Lower lobe of right lung (tissue), 2 donors: ENCODE measurements at regions not wholly inside any gene's neighbourhood (a gene's known extent, or its start where the extent isn't known, plus 50 kb on each side); places are given as distances from the start of the nearest gene placed in this dataset.
"Not testable (repeated sequence)": the region's sequence is repeated elsewhere in the genome, so short reads cannot be mapped to it uniquely, and the experiment has no call there.

ENCODE experiments used
- ATAC-seq, 2 donors: fragments of 200-7000 bp; cut with Tn5 transposase; one replicate each; pipeline ENCODE4 v1.9.1; 2020 to 2022; ENCODE audit warnings: mild to moderate bottlenecking in 2 of 2, moderate library complexity in 2 of 2
- DNase-seq: peaks from one replicate; pipeline ENCODE4 v3.0.0-alpha.2; 2020
- H3K27ac ChIP-seq: fragments of 200-600 bp; one replicate; pipeline ENCODE4 v1.8.0; 2022
- H3K27me3 ChIP-seq: fragments of 200-600 bp; one replicate; pipeline ENCODE4 v1.8.0; 2022; ENCODE audit warnings: low read depth
- H3K36me3 ChIP-seq: fragments of 200-600 bp; one replicate; pipeline ENCODE4 v1.8.0; 2022; ENCODE audit warnings: mild to moderate bottlenecking
- H3K4me1 ChIP-seq: fragments of 200-600 bp; one replicate; pipeline ENCODE4 v1.8.0; 2022
- H3K4me3 ChIP-seq: fragments of 200-600 bp; one replicate; pipeline ENCODE4 v1.8.0; 2022; ENCODE audit warnings: mild to moderate bottlenecking
- H3K9me3 ChIP-seq: fragments of 200-600 bp; one replicate; pipeline ENCODE4 v1.8.0; 2022
- intact Hi-C: fragments of 100-400 bp; cut with DNase I; formaldehyde crosslinking; loops from one replicate; pipeline ENCODE4 v1.11.0; 2022
- TF ChIP-seq, protein P1 (sequence below): fragments of 200-600 bp; IDR thresholded peaks from one replicate; pipeline ENCODE4 v1.8.0; 2022; ENCODE audit warnings: antibody characterized with exemption, mild to moderate bottlenecking
- donor health status: DM: no; HTN: yes; CAD: no; lungs with severe emphysema.

DNA sequence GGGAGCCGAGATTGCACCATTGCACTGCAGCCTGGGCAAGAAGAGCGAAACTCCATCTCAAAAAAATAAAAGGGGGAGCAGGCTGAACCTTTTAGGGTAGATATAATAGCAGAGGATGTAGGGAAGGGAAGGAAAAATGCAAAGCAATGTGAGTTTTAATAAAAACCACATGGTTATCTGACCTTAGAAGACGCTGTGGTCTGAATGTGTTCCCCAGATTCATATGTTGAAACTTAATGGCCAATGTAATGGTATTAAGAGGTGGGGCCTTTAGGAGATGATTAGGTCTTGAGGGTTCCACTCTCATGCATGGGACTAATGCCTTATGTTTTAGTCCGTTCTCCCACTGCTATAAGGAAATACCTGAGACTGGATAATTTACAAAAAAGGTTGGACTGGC, 114.1 kb upstream of the STX18 start:
- TF ChIP-seq, protein P1, sequence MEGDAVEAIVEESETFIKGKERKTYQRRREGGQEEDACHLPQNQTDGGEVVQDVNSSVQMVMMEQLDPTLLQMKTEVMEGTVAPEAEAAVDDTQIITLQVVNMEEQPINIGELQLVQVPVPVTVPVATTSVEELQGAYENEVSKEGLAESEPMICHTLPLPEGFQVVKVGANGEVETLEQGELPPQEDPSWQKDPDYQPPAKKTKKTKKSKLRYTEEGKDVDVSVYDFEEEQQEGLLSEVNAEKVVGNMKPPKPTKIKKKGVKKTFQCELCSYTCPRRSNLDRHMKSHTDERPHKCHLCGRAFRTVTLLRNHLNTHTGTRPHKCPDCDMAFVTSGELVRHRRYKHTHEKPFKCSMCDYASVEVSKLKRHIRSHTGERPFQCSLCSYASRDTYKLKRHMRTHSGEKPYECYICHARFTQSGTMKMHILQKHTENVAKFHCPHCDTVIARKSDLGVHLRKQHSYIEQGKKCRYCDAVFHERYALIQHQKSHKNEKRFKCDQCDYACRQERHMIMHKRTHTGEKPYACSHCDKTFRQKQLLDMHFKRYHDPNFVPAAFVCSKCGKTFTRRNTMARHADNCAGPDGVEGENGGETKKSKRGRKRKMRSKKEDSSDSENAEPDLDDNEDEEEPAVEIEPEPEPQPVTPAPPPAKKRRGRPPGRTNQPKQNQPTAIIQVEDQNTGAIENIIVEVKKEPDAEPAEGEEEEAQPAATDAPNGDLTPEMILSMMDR: no peak
- H3K36me3 ChIP-seq: no peaks in the 10 kb centered on the region
- intact Hi-C loops: no loop called here
- no peak overlapping the region for H3K4me3 ChIP-seq
- no peaks in the 10 kb centered on the region for H3K4me1 ChIP-seq
- no peak overlapping the region for H3K27ac ChIP-seq
- no peak for ATAC-seq
- DNase-seq: no peak
- no peaks in the 10 kb centered on the region for H3K27me3 ChIP-seq
- no peaks in the 10 kb centered on the region for H3K9me3 ChIP-seq

DNA sequence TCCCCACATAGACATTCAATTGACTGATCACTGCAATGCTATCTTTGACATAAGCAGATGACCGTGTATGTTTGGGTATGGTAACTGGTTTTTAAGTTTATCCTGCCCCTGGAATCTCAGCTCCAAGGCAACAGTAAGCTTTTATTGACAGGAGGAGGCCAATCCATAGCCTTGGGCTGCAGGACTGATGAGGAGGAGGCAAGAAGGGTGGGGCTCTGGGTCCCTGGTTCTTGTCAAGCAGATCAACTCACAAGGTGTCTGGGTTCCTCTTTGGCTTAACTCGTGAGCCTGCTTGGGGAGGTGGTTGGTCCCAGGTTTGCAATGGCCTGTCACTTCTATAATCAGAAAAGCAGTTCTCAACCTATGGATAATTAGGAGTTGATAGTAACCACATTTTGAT, 113.2 kb upstream of the STX18 start:
- Histone ChIP-seq H3K4me1 (no peaks in the 10 kb centered on the region), H3K27me3 (no peaks in the 10 kb centered on the region), H3K4me3 (no peak overlapping the region), H3K36me3 (no peaks in the 10 kb centered on the region), H3K27ac (no peak overlapping the region), H3K9me3 (no peaks in the 10 kb centered on the region)
- TF ChIP-seq, protein P1: no peak
- intact Hi-C loops: no loop called here
- DNase-seq (no peak), ATAC-seq (no peak)

DNA sequence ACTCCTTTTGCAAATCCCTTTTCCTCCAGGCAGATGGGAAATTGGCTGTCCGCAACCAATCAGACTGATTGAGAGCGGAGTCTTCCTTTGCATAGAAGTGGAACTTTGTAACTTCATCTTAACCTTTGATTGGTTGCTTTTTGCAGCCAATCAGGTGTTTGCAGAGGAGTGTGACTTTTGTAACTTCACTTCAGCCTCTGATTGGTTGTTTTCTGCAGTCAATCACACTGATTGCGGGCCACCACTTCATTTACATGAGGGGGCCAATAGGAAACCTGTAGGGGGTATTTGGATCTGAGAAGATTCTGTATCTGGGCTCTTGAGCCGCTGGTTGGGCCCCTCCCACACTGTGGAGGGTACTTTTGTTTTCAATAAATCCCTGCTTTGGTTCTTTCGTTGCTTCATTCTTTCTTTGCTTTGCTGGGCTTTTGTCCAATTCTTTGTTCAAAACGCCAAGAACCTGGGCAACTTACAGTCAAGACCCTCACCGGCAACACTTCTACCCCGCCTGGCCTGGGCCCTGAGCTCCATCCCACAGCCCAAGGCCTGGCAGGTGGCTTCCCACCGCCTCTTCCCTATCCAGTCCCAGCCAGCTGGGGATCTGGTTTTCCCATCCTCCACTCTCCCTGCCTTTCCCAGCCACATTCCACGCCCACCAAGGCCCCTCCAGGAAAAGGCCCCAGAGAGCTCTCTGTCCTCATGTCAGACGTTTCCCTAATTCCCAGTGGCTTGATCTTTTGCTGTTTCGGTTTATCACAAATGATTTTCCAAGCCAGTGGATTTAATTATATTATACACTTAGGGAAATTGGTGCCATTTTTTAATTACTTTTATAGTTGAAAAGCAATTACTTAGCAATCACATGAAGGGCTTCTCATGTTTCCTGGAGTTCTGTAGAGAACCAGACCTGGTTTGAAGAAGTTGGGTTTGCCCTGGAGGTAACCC, 110.2 kb upstream of the STX18 start:
- Histone ChIP-seq H3K27ac (no peak overlapping the region), H3K9me3 (no peaks in the 10 kb centered on the region), H3K4me1 (no peaks in the 10 kb centered on the region), H3K27me3 (no peaks in the 10 kb centered on the region), H3K4me3 (no peak overlapping the region), H3K36me3 (no peaks in the 10 kb centered on the region)
- TF ChIP-seq, protein P1: no peak
- DNase-seq (no peak), ATAC-seq (no peak)
- intact Hi-C loops: no loop called here

DNA sequence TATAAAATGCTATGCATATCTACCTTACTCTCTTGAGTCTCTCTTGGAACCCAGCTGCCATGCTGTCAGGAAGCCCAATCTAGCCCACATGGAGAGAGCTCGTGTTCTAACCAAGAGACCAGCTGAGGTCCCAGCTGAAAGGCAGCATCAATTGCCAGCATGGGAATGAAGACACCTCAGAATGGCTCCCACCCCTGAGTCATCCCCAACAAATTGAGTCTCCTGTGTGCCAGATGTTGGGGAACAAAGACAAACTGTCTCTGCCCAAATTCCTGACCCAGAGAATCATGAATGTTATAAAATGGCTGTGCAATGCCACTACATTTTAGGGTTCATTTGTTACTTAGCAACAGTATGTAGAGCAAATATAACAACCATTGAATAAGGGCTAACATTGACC, 105.2 kb upstream of the STX18 start:
- intact Hi-C loops: no loop called here
- Histone ChIP-seq H3K27ac (no peak overlapping the region), H3K4me3 (no peak overlapping the region), H3K27me3 (no peaks in the 10 kb centered on the region), H3K36me3 (no peaks in the 10 kb centered on the region), H3K9me3 (no peaks in the 10 kb centered on the region), H3K4me1 (no peaks in the 10 kb centered on the region)
- TF ChIP-seq, protein P1: no peak
- ATAC-seq: no peak
- DNase-seq: no peak

DNA sequence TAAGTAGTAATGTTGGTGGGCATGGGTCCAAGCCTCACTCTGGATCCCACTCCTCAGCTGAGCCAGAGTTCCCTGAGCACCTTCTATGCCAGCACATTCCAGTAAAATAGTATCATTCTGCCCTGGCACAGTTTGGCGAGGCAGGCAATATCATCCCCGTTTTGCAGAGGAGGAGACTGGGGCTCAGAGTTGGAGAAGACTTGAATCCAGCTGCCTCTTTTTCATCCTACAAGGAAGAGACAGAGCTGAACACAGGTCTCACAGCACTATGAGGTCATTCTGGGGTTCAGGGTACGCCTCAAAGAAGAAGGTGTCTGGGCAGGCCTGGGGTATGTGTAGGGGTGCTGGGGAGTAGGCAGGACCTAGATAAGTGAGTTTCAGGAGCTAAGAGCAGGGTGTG, 103.9 kb upstream of the STX18 start:
- no peaks in the 10 kb centered on the region for H3K36me3 ChIP-seq
- no peaks in the 10 kb centered on the region for H3K9me3 ChIP-seq
- H3K27me3 ChIP-seq: no peaks in the 10 kb centered on the region
- intact Hi-C loops: no loop called here
- TF ChIP-seq, protein P1: no peak
- no peak overlapping the region for H3K27ac ChIP-seq
- H3K4me1 ChIP-seq: no peaks in the 10 kb centered on the region
- ATAC-seq: no peak
- no peak for DNase-seq
- H3K4me3 ChIP-seq: no peak overlapping the region

DNA sequence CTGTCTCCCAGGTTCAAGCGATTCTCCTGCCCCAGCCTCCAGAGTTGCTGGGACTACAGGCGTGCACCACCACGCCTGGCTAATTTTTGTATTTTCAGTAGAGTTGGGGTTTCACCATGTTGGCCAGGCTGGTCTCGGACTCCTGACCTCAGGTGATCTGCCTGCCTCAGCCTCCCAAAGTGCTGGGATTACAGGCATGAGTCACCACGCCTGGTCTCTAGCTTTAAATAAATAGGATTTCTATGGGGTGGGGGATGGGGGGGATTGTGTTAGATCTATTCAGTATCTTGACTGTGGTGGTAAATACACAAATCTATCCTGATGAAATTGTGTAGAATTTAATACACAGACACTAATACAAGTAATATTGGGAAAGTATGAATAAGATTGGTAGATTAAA, 102.4 kb upstream of the STX18 start:
- H3K27ac ChIP-seq, H3K36me3 ChIP-seq, ATAC-seq, H3K9me3 ChIP-seq, DNase-seq, H3K4me1 ChIP-seq, H3K27me3 ChIP-seq, H3K4me3 ChIP-seq, intact Hi-C loops: not testable (repeated sequence)

DNA sequence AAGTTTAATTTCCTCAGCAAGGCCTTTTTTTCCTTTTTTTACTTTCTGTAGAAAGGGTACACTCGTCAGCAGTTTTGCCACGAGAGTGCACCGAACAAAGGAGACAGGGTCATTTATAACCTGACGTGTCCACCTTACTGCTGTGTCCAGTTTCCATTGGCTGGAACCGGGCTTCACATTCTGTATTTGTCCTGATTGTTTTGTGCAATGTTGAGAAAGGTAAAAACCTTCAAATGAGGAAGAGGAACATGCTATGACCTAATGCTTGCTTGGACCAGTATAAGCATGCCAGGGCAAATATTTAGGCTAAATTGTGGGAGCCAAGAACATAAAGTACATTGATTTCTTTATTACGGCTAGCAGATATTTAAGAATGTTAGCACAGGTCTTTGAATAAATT, 101.9 kb upstream of the STX18 start:
- DNase-seq, H3K27me3 ChIP-seq, H3K4me1 ChIP-seq, H3K9me3 ChIP-seq, ATAC-seq, H3K36me3 ChIP-seq, H3K4me3 ChIP-seq, intact Hi-C loops, H3K27ac ChIP-seq: not testable (repeated sequence)
